HepG2 (cell line): ENCODE measurements at regions not wholly inside any gene's neighbourhood (a gene's known extent, or its start where the extent isn't known, plus 50 kb on each side); places are given as distances from the start of the nearest gene placed in this dataset.

Experiments
- CTCF ChIP-seq: sonication (generic); formaldehyde crosslinking; IDR thresholded peaks from 2 replicates; pipeline ENCODE4 v1.5.0; 2020; ENCODE audit warnings: mild to moderate bottlenecking, missing genetic modification reagents, moderate library complexity
- ELF1 ChIP-seq: sonication (generic); formaldehyde crosslinking; IDR thresholded peaks from 2 replicates; pipeline ENCODE4 v1.4.0; 2020; ENCODE audit warnings: missing genetic modification reagents
- GABPA ChIP-seq, 2 experiments: IDR thresholded peaks; 2 replicates each; pipeline ENCODE4 v1.6.1; 2011 to 2016; ENCODE audit warnings: low read depth in 2 of 2, low read length in 1 of 2, missing biosample characterization in 1 of 2, missing genetic modification characterization in 1 of 2
- KAT2B ChIP-seq: fragments of 150-350 bp; IDR thresholded peaks from 2 replicates; pipeline ENCODE4 v1.6.1; 2014; ENCODE audit warnings: low read depth, low read length, borderline replicate concordance
- ZNF513 ChIP-seq: sonication (generic); formaldehyde crosslinking; conservative IDR thresholded peaks from 2 replicates; pipeline ENCODE4 v1.5.0; 2020; ENCODE audit warnings: missing genetic modification reagents
- ZNF776 ChIP-seq: sonication (generic); formaldehyde crosslinking; IDR thresholded peaks from 2 replicates; pipeline ENCODE4 v1.4.0; 2020; ENCODE audit warnings: mild to moderate bottlenecking, missing genetic modification reagents
- TF ChIP-seq, protein P1 (sequence below): sonication (generic); formaldehyde crosslinking; conservative IDR thresholded peaks from 2 replicates; pipeline ENCODE4 v1.4.0; 2020; ENCODE audit warnings: missing genetic modification reagents

GRCh38 chr3:94500146-94500545 lies 437.3 kb downstream of the NSUN3 start:
- TF ChIP-seq, protein P1, sequence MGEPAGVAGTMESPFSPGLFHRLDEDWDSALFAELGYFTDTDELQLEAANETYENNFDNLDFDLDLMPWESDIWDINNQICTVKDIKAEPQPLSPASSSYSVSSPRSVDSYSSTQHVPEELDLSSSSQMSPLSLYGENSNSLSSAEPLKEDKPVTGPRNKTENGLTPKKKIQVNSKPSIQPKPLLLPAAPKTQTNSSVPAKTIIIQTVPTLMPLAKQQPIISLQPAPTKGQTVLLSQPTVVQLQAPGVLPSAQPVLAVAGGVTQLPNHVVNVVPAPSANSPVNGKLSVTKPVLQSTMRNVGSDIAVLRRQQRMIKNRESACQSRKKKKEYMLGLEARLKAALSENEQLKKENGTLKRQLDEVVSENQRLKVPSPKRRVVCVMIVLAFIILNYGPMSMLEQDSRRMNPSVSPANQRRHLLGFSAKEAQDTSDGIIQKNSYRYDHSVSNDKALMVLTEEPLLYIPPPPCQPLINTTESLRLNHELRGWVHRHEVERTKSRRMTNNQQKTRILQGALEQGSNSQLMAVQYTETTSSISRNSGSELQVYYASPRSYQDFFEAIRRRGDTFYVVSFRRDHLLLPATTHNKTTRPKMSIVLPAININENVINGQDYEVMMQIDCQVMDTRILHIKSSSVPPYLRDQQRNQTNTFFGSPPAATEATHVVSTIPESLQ (CRISPR knock-in tag): no peak
- TF ChIP-seq KAT2B: no peak
- TF ChIP-seq ELF1 (CRISPR knock-in tag): no peak
- no peak for TF ChIP-seq ZNF776 (CRISPR knock-in tag)
- TF ChIP-seq GABPA (IDR thresholded peaks at IDR 0.05; ENCODE audit: low read depth, low read length): no peak
- no peak for TF ChIP-seq GABPA (CRISPR knock-in tag; IDR thresholded peaks at IDR 0.05; ENCODE audit: low read depth)
- TF ChIP-seq ZNF513: no peak
- no peak for TF ChIP-seq CTCF (CRISPR knock-in tag)
